RCC 7860 (cell line): ENCODE measurements at regions not wholly inside any gene's neighbourhood (a gene's known extent, or its start where the extent isn't known, plus 50 kb on each side); places are given as distances from the start of the nearest gene placed in this dataset.
"Not testable (repeated sequence)": the region's sequence is repeated elsewhere in the genome, so short reads cannot be mapped to it uniquely, and the experiment has no call there.

ENCODE experiments used
- DNase-seq: peaks from one replicate; pipeline ENCODE4 v3.0.0-alpha.2; 2015; ENCODE audit warnings: low spot score
- FAIRE-seq: peaks from 2 replicates; lab custom pipeline; 2012; peaks lifted over from hg19 to GRCh38; lab: Jason Lieb, UNC

DNA sequence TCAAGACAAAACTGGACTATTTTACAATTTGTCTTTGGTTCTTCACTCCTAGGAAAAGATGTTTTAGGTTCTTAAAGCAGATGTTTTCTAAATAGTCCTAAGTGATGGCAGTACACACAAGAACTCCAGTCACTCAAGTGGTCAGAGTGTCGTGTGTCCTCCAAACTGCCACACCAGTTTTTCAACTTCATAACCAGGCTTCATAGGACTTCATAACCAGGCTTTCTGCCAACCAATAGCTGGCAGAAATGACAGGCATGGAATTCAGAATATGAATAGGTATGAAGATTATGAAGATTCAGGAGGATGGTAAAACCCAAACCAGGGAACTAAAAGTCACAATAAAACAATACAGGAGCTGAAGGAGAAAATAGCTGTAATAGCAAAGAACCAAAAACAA, 721.2 kb upstream of the SEMA3D start:
- DNase-seq (no peak), FAIRE-seq (no peak)

DNA sequence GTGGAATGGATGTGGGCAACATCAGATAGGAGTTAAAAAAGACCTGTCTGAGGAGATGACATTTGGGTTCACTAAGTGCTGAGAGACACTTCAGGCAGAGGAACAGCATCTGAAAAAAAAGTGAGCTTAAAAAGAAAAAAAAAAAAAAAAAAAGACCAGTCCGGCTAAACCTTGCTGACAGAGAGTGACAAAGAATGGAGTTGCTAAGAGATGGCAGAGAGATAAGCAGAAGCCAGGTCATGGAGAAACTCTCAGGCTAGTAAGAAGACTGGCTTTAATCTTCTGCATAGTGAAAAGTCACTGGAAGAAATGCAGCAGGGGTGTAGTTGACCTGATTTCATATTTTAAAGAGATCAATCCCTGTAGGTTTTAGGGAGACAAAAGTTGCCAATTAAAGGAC, 711.1 kb upstream of the SEMA3D start:
- DNase-seq = no peak
- FAIRE-seq = no peak

DNA sequence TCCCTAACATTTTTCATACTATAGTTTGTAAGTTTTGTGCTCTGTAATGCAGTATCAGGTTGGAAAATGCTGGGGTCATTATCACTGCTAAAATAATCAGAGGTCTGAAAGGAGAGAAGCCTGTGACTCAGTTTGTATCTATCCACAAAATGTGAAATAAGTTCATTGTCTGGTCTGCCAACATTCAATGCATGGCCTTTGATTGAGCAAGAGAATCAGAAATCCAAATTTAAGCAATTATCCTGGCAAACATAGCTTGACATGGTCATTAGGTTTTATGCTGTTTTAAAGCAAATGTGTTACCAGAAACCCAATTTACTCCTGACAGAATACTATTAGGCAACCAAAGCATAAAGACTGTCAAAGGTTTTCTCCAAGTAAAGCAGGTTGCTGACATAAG, 709.7 kb upstream of the SEMA3D start:
- FAIRE-seq (no peak), DNase-seq (no peak)

DNA sequence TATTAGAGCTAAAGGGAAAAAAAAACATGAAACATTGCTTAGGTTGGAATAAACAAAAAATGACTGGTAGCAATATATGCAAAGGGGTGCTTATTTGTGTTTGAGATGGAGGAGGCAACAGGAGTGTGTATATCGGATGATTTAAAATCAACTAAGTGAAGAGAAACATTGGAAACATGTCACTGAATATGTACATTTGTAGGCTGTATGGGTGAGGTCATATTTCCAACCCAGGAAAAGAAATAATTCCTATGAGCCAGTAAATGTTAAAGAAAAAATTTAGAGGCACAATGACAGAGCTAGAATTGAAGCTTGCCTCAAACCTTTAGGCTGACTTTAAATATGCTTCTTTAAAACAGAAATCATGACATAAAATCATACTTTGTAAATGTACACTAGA, 709.0 kb upstream of the SEMA3D start:
- FAIRE-seq = no peak
- no peak for DNase-seq

DNA sequence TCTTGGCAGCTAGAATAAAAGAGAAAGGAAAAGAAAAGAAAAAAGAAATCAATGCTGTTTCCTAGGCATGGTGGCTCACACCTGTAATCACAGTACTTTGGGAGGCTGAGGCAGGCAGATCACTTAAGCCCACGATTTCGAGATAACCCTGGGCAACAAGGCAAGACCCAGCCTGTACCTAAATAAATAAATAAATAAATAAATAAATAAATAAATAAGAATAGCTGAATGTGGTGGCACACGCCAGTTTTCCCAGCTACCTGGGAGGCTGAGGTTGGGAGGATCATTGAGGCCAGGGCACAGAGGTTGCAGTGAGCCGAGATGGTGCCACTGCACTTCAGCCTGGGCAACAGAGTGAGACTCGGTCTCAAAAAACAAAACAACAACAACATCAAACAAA, 705.0 kb upstream of the SEMA3D start:
- DNase-seq, FAIRE-seq: not testable (repeated sequence)

DNA sequence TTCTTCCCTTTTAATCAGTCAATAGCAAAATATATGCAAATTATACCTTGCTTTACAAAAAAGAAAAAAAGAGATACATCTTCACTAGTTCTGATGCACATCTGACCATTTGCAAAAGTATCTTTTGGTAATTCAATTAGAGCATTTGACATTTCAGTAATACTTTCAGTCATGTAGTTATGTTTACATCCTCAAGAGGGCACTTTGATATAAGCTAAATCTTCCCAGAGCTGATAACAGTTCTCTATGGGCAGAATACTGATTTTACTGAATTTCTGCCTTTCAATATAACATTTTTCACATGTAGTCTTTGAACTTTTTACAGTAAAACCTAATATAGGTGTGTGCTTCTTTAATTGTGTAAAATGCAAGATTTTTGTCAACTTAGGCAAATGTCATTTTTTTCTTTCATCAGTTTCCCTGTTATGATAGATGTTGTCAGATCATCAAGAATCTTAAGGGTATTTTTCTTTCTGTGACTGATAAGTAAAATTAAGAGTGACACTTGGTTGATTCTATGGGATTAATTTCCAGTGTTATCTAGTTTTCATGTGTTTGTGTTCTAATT, 703.5 kb upstream of the SEMA3D start:
- FAIRE-seq = peak; percentile 80
- peak; percentile 49 for DNase-seq

DNA sequence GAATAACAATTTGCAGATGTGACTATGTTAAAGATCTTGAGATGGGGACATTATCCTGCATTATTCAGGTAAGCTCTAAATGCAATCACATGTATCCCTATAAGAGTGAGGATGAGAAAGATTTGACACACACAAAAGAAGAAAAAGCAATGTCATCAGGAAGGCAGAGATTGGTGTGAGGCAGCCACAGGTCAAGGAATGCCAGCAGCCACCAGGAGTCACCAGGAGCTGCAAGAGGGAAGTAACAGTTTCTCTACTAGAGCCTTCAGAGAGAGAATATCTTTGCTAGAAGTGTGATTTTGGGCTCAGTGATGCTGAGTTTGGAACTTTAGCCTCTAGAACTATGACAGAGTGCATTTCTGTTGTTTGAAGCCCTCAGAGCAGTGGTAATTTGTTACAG, 700.3 kb upstream of the SEMA3D start:
- no peak for DNase-seq
- no peak for FAIRE-seq

DNA sequence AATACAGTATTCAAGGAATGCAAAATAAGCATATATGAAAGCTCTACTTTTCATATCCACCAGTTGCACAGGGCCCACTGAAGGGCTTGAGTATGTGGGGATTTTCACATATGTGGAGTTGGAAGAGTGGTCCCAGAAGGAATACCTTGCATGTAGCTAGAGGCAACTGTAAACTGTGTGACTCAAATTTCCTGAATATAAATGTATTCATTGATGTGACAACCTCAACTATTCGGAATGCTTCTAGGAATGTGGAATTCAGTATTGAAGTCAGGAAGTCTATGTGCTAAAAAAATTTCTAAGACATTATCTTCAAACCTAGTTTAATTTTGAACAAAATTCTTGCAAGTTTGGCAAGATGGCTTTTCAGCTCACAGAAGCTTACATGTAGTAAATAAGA, 695.5 kb upstream of the SEMA3D start:
- DNase-seq = no peak
- FAIRE-seq = no peak

DNA sequence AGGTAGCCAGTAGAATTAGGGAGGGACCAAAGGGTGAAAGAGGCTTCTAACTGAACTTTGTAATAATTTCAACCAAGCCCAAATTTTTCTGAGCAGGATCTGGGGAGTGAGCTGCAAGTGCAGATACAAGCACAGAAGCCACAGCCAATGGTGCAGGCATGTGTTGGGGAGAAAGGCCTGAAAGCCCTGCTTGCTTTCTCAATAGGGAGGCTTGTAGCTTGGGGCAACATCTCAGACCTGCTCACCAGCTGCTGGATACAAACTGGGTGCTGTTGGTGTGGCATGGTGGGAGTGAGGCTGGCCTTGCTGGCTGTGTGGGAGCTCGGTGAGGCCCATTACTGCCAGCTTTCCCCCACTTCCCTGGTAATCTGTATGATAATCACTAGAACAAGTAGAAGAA, 688.5 kb upstream of the SEMA3D start:
- FAIRE-seq = no peak

DNA sequence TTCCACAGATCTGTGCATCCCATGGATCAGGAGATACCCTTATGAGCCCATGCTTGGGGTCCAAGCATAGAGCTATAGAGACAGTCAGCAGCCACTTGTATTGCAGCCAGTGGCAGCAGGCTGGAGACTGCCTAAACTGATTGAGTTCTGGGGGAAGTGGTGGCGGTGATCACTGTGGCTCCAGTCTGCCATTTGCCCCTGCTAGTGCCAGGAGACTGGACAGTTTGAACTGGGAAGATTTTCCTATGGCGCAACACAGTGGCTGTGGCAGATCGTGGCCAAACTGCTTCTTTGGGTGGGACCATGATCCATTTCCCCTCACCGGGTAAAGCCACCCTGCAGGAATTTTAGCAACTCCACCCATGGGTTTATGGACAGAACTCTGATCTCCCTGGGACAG, 679.7 kb upstream of the SEMA3D start:
- no peak for FAIRE-seq
- DNase-seq = no peak

More for the DNA sequence above, 688.5 kb upstream of the SEMA3D start:
- no peak for DNase-seq

DNA sequence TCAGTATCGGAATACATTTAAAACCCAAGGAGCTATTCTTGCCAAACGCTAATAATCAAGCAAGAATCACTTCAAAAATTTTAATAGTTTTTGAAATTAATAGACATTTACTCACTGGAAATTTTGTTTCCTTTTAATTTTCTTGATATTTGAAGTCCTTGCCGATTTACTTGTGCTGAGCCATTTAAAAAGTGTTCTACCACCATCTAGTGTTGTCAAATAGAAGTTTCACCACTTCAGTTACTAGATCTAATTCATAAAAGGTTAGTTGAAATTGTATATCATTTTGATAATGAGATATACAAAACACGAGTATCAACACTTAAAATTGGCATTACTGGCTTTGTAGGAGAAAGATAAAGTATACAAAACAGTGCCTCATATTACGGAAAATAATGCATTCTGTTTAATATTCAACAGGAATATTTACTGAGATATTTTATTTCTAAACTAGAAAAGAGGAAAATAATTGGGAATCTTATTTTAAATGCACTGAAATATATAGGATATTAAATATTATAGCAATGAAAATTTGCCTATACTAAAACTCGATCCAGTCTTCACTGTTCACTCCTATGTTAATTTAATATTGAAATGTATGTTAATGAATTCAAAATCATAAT, 664.8 kb upstream of the SEMA3D start:
- DNase-seq (peak; percentile 33), FAIRE-seq (peak; percentile 67)

DNA sequence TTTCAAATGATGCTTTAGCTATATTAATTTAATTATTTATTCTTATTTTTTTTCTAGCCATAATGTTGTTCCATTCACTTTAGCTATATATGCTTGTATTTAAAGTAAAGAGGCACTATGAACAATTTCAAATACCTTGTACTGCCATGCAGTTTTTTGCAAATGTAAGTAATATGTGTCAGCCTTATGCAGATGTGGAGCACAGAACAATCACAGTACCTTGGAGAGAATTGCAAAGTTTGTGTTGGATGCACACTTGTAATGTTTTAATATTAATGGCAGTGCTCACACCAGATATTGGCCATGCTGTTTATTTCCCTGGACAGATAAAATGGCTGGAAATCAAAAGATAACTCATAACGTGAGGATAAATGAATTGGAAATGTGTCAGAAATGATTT, 663.5 kb upstream of the SEMA3D start:
- DNase-seq (no peak), FAIRE-seq (no peak)

DNA sequence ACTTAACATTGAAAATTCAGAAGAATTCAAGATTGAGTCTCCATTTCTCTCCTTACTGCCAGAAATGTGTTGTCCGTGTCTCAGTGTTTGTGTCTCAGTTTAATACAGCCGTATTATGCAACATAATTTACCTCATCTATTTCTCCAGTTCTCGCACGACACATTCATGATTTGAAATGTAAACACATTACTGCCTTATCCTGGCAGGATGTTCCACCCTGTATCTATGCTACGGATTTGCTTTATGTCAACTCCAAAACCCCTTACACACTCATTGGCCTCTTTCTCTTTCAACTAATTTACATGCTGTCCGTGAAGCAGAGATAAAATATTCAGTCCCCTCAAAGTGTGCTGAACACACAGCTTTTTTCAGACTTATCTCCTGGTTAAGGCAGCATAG, 653.7 kb upstream of the SEMA3D start:
- FAIRE-seq = no peak
- no peak for DNase-seq

DNA sequence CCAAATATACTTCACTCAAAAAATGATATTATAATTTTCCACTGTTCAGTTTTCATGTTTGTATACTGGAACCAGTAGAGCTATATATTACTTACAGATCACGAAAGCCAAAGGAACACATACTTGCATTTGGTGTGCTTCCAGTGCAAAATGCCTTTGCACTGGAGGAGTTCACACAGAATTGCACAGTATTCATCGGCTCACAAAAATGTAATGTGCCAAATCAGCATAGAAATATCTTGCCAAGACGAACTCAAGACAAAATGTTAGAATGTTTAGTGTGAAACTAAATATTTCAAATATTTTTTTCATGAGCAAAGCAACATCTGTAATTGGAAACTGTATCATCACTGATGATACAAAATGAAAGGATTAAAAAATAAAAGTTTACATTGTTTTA, 646.2 kb upstream of the SEMA3D start:
- no peak for DNase-seq
- no peak for FAIRE-seq

DNA sequence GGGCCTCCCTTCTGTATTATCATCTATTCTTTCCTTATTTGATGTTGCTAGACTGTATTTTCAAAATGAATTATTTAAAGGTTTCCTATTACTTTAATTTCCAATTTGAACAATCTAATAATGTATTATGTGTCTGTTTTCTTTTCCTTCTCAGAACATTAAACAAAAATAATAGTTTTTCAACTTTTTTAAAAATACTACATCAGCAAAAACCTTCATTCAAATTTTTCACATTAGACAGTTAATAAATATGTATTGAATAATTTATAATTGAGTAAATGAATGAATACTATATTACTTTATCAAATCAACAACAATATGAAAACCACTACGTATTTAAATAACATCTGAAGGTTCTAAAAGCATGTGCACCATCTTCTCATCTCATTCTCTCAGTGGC, 644.1 kb upstream of the SEMA3D start:
- FAIRE-seq (peak; percentile 38), DNase-seq (no peak)

DNA sequence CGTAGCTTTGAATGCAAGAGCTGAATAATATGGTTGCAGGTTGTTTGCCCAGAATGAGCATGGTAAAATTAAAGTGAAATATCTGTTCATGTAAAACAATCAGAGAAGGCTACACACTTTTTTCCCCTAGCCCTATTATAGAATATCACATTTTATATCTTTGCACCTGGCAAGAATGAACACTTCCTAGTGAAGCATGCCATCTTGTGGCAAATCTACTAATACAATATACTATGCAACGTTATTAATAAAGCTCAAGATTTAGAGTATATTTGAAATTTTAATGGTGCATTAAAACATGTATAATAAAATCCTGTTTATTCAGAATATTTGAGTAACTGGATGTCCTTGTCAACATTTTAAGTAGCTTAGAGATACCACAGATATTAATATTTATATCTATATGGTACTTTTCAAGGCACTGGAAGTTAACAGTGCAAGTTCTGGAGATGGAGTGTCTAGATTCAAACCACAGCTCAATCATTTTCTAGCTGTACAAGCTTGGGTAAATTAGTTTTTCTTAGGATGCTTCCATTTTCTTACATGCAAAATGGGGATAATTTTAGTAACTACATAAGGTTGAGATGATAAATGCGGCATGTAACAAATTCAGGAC, 643.1 kb upstream of the SEMA3D start:
- DNase-seq (no peak), FAIRE-seq (no peak)

DNA sequence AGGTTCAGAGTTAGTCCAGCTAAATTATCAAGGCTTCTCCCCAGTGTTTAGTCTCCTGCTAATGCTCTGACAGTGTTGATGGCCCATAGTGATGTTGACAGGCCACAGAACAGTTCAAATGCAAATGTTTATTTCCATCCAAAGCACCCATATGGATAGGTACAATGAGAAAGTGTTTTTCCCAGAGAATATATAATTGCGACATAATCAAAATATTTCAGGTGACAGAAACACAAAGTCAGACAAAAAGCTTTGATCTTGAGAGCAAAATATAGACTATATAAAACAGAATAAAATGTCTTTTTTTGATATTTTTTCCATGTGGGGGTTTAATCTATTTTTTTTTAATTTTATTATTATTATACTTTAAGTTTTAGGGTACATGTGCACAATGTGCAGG, 642.3 kb upstream of the SEMA3D start:
- DNase-seq (no peak), FAIRE-seq (no peak)

DNA sequence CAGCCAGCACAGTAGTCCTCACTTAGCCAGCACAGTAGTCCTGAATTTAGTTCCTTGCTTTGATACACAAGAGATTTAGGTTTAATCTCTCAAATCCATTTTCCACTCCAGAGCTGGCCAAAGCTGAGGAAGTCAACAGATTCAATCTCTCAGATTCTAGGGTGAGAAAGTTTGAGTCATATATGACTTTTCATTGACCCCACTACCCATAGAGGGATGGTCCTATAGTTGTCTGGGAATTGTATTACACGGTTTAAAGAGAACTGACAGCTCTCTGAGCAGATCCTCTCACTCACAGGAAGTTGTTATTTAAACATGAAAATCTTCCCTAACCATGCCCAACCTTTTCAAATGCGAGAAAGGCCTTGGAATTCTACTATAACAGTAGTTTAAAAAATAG, 641.8 kb upstream of the SEMA3D start:
- DNase-seq = no peak
- no peak for FAIRE-seq

DNA sequence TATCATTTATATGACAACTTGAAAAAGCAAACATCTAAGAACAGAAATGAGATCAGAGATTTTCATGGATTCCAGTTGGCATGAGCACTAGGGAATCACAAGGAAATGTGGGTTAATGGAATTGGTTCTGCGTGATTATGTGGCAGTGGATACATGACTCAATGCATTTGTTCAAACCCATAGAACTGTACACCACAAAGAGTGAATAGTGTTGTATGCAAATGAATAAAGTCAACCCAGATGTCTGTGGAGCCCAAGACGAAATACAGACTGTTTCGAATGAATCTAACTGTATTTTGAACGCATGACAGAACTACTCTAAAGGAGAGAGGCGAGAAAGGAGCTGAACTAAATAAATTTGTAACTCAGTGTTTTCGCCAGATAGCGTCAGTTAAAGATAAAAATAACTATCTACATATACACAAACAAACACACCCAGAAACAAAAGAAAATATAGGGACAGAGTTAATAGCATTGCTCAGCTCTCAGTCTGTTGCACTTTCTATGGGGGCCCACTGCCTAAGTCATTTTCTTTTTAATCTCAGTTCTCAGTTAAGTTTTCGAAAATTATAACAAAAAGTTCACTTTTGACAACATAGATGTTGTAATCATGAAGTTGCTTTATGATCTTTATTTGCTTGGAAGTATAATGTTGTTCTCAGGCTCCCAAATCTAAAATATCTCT, 636.7 kb upstream of the SEMA3D start:
- FAIRE-seq (no peak), DNase-seq (no peak)

DNA sequence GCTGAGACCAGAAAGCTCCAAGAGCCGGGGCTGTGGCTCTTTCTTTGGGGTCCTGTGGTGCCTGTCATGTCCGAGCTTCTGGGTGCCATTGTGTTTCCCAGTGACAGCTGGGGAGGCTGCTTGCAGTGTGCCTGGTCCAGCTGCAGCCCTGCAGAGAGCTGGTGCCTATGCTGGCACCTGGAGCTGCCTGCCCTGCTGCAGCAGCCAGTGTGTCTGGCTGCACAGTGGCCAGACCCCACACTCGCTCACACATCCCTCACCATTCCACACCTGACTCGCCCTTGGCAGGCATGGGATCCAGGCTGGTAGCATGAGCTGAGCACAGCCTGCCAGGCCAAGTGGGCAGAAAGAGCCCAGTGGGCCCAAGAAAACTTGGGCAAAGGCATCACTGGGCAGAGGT, 635.1 kb upstream of the SEMA3D start:
- no peak for FAIRE-seq

DNA sequence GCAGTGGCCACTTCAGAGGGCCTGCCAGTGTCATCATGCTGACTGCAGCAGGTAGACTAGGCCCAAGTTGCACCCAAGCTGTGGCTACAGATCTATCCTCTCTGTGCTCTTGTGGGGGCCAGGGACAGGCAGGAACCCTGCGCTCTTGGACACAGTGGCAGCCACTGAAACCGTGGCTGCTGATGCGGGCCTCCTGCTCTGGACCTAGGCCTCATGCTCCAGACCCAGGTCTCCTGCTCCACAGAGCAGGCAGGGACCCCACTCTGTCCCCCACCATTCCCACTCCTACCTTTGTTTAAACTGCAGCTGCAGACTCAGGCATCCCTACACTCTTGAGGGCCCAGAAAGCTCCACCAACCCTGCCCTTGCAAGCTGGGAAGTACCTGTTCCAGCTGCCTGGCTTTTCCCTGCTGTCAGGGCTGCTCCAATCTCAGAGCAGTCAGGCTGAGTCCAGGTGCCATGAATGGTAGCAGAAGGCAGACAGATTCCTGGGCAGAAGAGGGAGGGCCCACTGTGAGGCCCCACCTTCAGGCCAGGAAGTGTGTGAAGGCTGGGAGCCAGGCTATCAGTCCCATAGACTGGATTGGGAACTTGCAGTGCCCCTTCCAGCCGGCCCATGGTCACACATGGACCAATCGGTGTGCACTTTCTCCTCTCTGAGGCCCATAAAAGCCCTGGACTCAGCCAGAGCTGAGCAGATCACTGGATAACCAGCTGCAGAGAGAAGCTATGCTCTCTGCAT, 634.0 kb upstream of the SEMA3D start:
- FAIRE-seq (no peak), DNase-seq (no peak)

More for the DNA sequence above, 635.1 kb upstream of the SEMA3D start:
- DNase-seq = no peak
